SK-N-SH (cell line): ENCODE measurements at regions not wholly inside any gene's neighbourhood (a gene's known extent, or its start where the extent isn't known, plus 50 kb on each side); places are given as distances from the start of the nearest gene placed in this dataset.

ENCODE experiments used
- CTCF ChIA-PET: fragments of 300-600, 350-600 bp; formaldehyde crosslinking; extraction: SDS; loops from one replicate; lab custom pipeline; 2021; lab: Yijun Ruan, JAX
- POLR2A ChIA-PET: fragments of 350-600 bp; sonication (Branson Sonifier 250); formaldehyde crosslinking; extraction: SDS; loops from one replicate; lab custom pipeline; 2020; ENCODE audit warnings: antibody characterized with exemption, inconsistent platforms; lab: Yijun Ruan, JAX
- DNase-seq: peaks from one replicate; pipeline ENCODE4 v3.0.0; 2012
- H2AFZ ChIP-seq: fragments of 200-600 bp; sonication (generic); 2 replicates; pipeline ENCODE4 v1.8.1; 2016; ENCODE audit warnings: antibody characterized with exemption, mild to moderate bottlenecking, low read depth
- H3F3A ChIP-seq: fragments of 200-600 bp; sonication (generic); replicated peaks from 2 replicates; pipeline ENCODE3; 2016; ENCODE audit warnings: antibody characterized with exemption, mild to moderate bottlenecking; ENCODE audit not compliant: insufficient read depth
- H3K27ac ChIP-seq, 2 experiments: fragments of 200-500 bp in 1 of 2; fragments of 200-600 bp in 1 of 2; sonication (Bioruptor generic) in 1 of 2; sonication (generic), shearing (Covaris generic) in 1 of 2; 2 replicates each; pipeline versions ENCODE4 v1.5.1 to v1.6.1; 2014 to 2016; ENCODE audit warnings: low read depth in 2 of 2, inconsistent platforms in 1 of 2, low read length in 1 of 2, mild to moderate bottlenecking in 1 of 2, mixed read lengths in 1 of 2
- H3K27me3 ChIP-seq: fragments of 200-600 bp; sonication (generic), shearing (Covaris generic); 2 replicates; pipeline ENCODE4 v1.6.1; 2016; ENCODE audit warnings: mixed run types; ENCODE audit not compliant: insufficient read depth
- H3K36me3 ChIP-seq, 2 experiments: fragments of 200-500 bp in 1 of 2; fragments of 200-600 bp in 1 of 2; sonication (Bioruptor generic) in 1 of 2; sonication (generic) in 1 of 2; replicated peaks in 1 of 2; 2 replicates each; pipeline versions ENCODE3 to v1.5.1; 2014 to 2016; ENCODE audit warnings: low read length in 1 of 2, mild to moderate bottlenecking in 1 of 2; ENCODE audit not compliant: insufficient read depth in 2 of 2, control insufficient read depth in 1 of 2
- H3K4me1 ChIP-seq, 2 experiments: fragments of 200-500 bp in 1 of 2; fragments of 200-600 bp in 1 of 2; sonication (Bioruptor generic) in 1 of 2; sonication (generic), shearing (Covaris generic) in 1 of 2; 2 replicates each; pipeline versions ENCODE4 v1.5.1 to v1.6.1; 2014 to 2016; ENCODE audit warnings: low read depth in 1 of 2, low read length in 1 of 2, mixed run types in 1 of 2; ENCODE audit not compliant: insufficient read depth in 2 of 2, control insufficient read depth in 1 of 2
- H3K4me2 ChIP-seq: fragments of 200-600 bp; sonication (generic), shearing (Covaris generic); 2 replicates; pipeline ENCODE4 v1.6.1; 2017; ENCODE audit warnings: mixed run types
- H3K4me3 ChIP-seq, 2 experiments: fragments of 200-500 bp in 1 of 2; fragments of 200-600 bp in 1 of 2; sonication (Bioruptor generic) in 1 of 2; sonication (generic), shearing (Covaris generic) in 1 of 2; 2 replicates each; pipeline versions ENCODE4 v1.5.1 to v1.8.1; 2014 to 2016; ENCODE audit warnings: low read depth in 2 of 2, inconsistent platforms in 1 of 2, low read length in 1 of 2, mild to moderate bottlenecking in 1 of 2, mixed read lengths in 1 of 2, moderate library complexity in 1 of 2
- H3K79me2 ChIP-seq: fragments of 200-600 bp; sonication (generic); 2 replicates; pipeline ENCODE4 v1.8.1; 2017; ENCODE audit warnings: mild to moderate bottlenecking; ENCODE audit not compliant: insufficient read depth
- H3K9ac ChIP-seq: fragments of 200-600 bp; sonication (generic); 2 replicates; pipeline ENCODE4 v1.6.1; 2017; ENCODE audit warnings: mixed run types
- H3K9me2 ChIP-seq: fragments of 200-600 bp; sonication (generic); 2 replicates; pipeline ENCODE4 v1.6.1; 2017; ENCODE audit warnings: mixed run types
- H3K9me3 ChIP-seq: fragments of 200-600 bp; sonication (generic); 2 replicates; pipeline ENCODE4 v1.6.1; 2017; ENCODE audit warnings: mixed run types, mild to moderate bottlenecking, moderate library complexity
- H4K20me1 ChIP-seq: fragments of 200-600 bp; sonication (generic); 2 replicates; pipeline ENCODE4 v1.6.1; 2017; ENCODE audit warnings: mild to moderate bottlenecking, mixed run types; ENCODE audit not compliant: insufficient read depth
- CHD2 ChIP-seq: fragments of 150-350 bp; IDR thresholded peaks from 2 replicates; pipeline ENCODE4 v1.6.1; 2018; ENCODE audit warnings: low read length; ENCODE audit not compliant: partially characterized antibody
- EZH2phosphoT487 ChIP-seq: fragments of 200-600 bp; sonication (generic); IDR thresholded peaks from 2 replicates; pipeline ENCODE4 v1.6.1; 2017; ENCODE audit warnings: low read depth, mixed run types, mild to moderate bottlenecking, antibody characterized with exemption, moderate library complexity, borderline replicate concordance
- GATA2 ChIP-seq: sonication (generic); formaldehyde crosslinking; IDR thresholded peaks from 2 replicates; pipeline ENCODE4 v1.5.0; 2020; ENCODE audit warnings: mild to moderate bottlenecking, missing genetic modification reagents
- MAX ChIP-seq: IDR thresholded peaks from 2 replicates; pipeline ENCODE4 v1.4.0; 2012; ENCODE audit warnings: low read depth
- NFIC ChIP-seq: IDR thresholded peaks from 2 replicates; pipeline ENCODE4 v1.4.0; 2012; ENCODE audit warnings: borderline replicate concordance
- NRF1 ChIP-seq: IDR thresholded peaks from 2 replicates; pipeline ENCODE4 v1.6.1; 2012; ENCODE audit warnings: low read depth, mild to moderate bottlenecking, low read length
- PBX3 ChIP-seq: IDR thresholded peaks from 2 replicates; pipeline ENCODE4; 2012
- POLR2AphosphoS5 ChIP-seq: IDR thresholded peaks from 2 replicates; pipeline ENCODE4 v1.6.1; 2012; ENCODE audit warnings: low read depth, low read length
- RCOR1 ChIP-seq: fragments of 150-350 bp; IDR thresholded peaks from 2 replicates; pipeline ENCODE4 v1.6.1; 2017; ENCODE audit warnings: antibody characterized with exemption, low read length
- REST ChIP-seq: IDR thresholded peaks from 2 replicates; pipeline ENCODE4 v1.6.1; 2012; ENCODE audit warnings: mild to moderate bottlenecking, low read depth, low read length, moderate library complexity
- RFX5 ChIP-seq: IDR thresholded peaks from 2 replicates; pipeline ENCODE4 v1.6.1; 2012; ENCODE audit warnings: mild to moderate bottlenecking, improper control_type of control experiment, low read length
- SIN3A ChIP-seq: IDR thresholded peaks from 2 replicates; pipeline ENCODE4 v1.6.1; 2012; ENCODE audit warnings: low read depth, mild to moderate bottlenecking, low read length, moderate library complexity, borderline replicate concordance
- SMC3 ChIP-seq: IDR thresholded peaks from 2 replicates; pipeline ENCODE4 v1.6.1; 2012; ENCODE audit warnings: low read depth, low read length, improper control_type of control experiment
- TCF12 ChIP-seq: IDR thresholded peaks from 2 replicates; pipeline ENCODE4 v1.4.0; 2012
- TEAD4 ChIP-seq: IDR thresholded peaks from 2 replicates; pipeline ENCODE4 v1.4.0; 2012; ENCODE audit warnings: mild to moderate bottlenecking, borderline replicate concordance; ENCODE audit not compliant: insufficient read depth
- USF2 ChIP-seq: fragments of 150-350 bp; IDR thresholded peaks from 2 replicates; pipeline ENCODE4 v1.6.1; 2017; ENCODE audit warnings: antibody characterized with exemption, low read length, low read depth, borderline replicate concordance
- YY1 ChIP-seq: IDR thresholded peaks from 2 replicates; pipeline ENCODE4 v1.4.0; 2012; ENCODE audit warnings: low read depth, mild to moderate bottlenecking
- ZBTB33 ChIP-seq: IDR thresholded peaks from 2 replicates; pipeline ENCODE4 v1.4.0; 2012; ENCODE audit warnings: low read depth, borderline replicate concordance
- WGBS: methylation state at CpG from one replicate; pipeline ENCODE4 v1.1.6; 2017; ENCODE audit warnings: low lambda C conversion rate; 5-methylcytosine and 5-hydroxymethylcytosine counted together

GRCh38 chr15:98134905-98135304, 174.4 kb downstream of the ARRDC4 start:
- 4% methylated on average over 7 of the region's 7 CpGs for WGBS
- H3K4me2 ChIP-seq = no peak overlapping the region
- no peaks in the 10 kb centered on the region for H3K79me2 ChIP-seq
- ChIA-PET POLR2A (no interaction called here), CTCF (no interaction called here)
- H3K9ac ChIP-seq = no peak overlapping the region
- H3K36me3 ChIP-seq = no peaks in the 10 kb centered on the region
- H4K20me1 ChIP-seq = no peaks in the 10 kb centered on the region
- DNase-seq = no peak
- no peaks in the 10 kb centered on the region for H3K9me3 ChIP-seq
- no peak for TF ChIP-seq GATA2 (CRISPR knock-in tag)
- H3K4me1 ChIP-seq = no peaks in the 10 kb centered on the region
- H3K9me2 ChIP-seq = no peaks in the 10 kb centered on the region
- H3K27ac ChIP-seq = no peak overlapping the region
- no peak overlapping the region for H2AFZ ChIP-seq
- no peaks in the 10 kb centered on the region for H3F3A ChIP-seq
- H3K27me3 ChIP-seq = no peaks in the 10 kb centered on the region
- no peak overlapping the region for H3K4me3 ChIP-seq

GRCh38 chr15:98138910-98139309, 178.4 kb downstream of the ARRDC4 start:
- 21% methylated on average over 6 of the region's 6 CpGs for WGBS
- TF ChIP-seq TCF12 = no peak
- TF ChIP-seq POLR2AphosphoS5 = no peak
- TF ChIP-seq USF2 = no peak
- TF ChIP-seq EZH2phosphoT487 = no peak
- TF ChIP-seq PBX3 = no peak
- no peak for TF ChIP-seq NFIC
- no peak for TF ChIP-seq NRF1
- TF ChIP-seq CHD2 = no peak
- TF ChIP-seq REST = no peak
- no peak for TF ChIP-seq SIN3A
- TF ChIP-seq RFX5 = no peak
- TF ChIP-seq TEAD4 = no peak
- no peak for TF ChIP-seq ZBTB33
- no peak for TF ChIP-seq MAX
- no peak for TF ChIP-seq YY1
- no peak for TF ChIP-seq RCOR1
- TF ChIP-seq SMC3 = no peak
- Histone ChIP-seq H2AFZ (peak overlapping the region; percentile 70; the same call in 1 of the 2 replicates), H3K9me3 (no peaks in the 10 kb centered on the region), H3K9me2 (no peaks in the 10 kb centered on the region), H3K4me2 (no peak overlapping the region), H3F3A (no peaks in the 10 kb centered on the region), H3K27ac (no peak overlapping the region), H3K4me1 (no peaks in the 10 kb centered on the region), H3K36me3 (no peaks in the 10 kb centered on the region), H3K79me2 (no peaks in the 10 kb centered on the region), H4K20me1 (no peaks in the 10 kb centered on the region), H3K4me3 (no peak overlapping the region), H3K27me3 (no peaks in the 10 kb centered on the region), H3K9ac (no peak overlapping the region)
- CTCF ChIA-PET = no interaction called here
- POLR2A ChIA-PET = no interaction called here
- DNase-seq = no peak
